GM23338 (cell line): ENCODE measurements at regions not wholly inside any gene's neighbourhood (a gene's known extent, or its start where the extent isn't known, plus 50 kb on each side); places are given as distances from the start of the nearest gene placed in this dataset.

ENCODE experiments used
- ATAC-seq: fragments of 200-7000 bp; cut with Tn5 transposase; 3 replicates; pipeline ENCODE4 v1.9.1; 2020
- DNase-seq: peaks from one replicate; pipeline ENCODE4 v3.0.0-alpha.2; 2015; ENCODE audit warnings: low spot score
- H2AFZ ChIP-seq: fragments of 200-600 bp; sonication (generic); 2 replicates; pipeline ENCODE4 v1.8.0; 2016; ENCODE audit warnings: antibody characterized with exemption, mild to moderate bottlenecking, moderate library complexity
- H3F3A ChIP-seq: fragments of 200-600 bp; sonication (generic); replicated peaks from 2 replicates; pipeline ENCODE4 v1.8.0; 2017; ENCODE audit warnings: antibody characterized with exemption, mixed run types, low read depth
- H3K27ac ChIP-seq: fragments of 200-600 bp; sonication (generic); 2 replicates; pipeline ENCODE4 v1.6.1; 2016; ENCODE audit warnings: low read depth
- H3K27me3 ChIP-seq: fragments of 200-600 bp; sonication (generic); 2 replicates; pipeline ENCODE4 v1.8.0; 2016; ENCODE audit warnings: mild to moderate bottlenecking, mixed run types, moderate library complexity; ENCODE audit not compliant: insufficient read depth
- H3K36me3 ChIP-seq: fragments of 200-600 bp; sonication (generic); 2 replicates; pipeline ENCODE4 v1.8.0; 2016; ENCODE audit warnings: mild to moderate bottlenecking; ENCODE audit not compliant: insufficient read depth
- H3K4me1 ChIP-seq: fragments of 200-600 bp; sonication (generic); 2 replicates; pipeline ENCODE4 v1.8.0; 2016; ENCODE audit warnings: mild to moderate bottlenecking, moderate library complexity; ENCODE audit not compliant: insufficient read depth
- H3K4me2 ChIP-seq: fragments of 200-600 bp; sonication (generic); 2 replicates; pipeline ENCODE4 v1.7.1; 2017; ENCODE audit warnings: mixed run types
- H3K4me3 ChIP-seq: fragments of 200-600 bp; sonication (generic); 2 replicates; pipeline ENCODE4 v1.6.1; 2016; ENCODE audit warnings: mixed run types
- H3K79me2 ChIP-seq: fragments of 200-600 bp; sonication (generic); replicated peaks from 2 replicates; pipeline ENCODE4 v1.8.0; 2017; ENCODE audit warnings: mild to moderate bottlenecking; ENCODE audit not compliant: insufficient read depth
- H3K9me2 ChIP-seq: fragments of 200-600 bp; sonication (generic); 2 replicates; pipeline ENCODE4 v1.8.0; 2017; ENCODE audit not compliant: insufficient read depth
- H4K20me1 ChIP-seq: fragments of 200-600 bp; sonication (generic); replicated peaks from 2 replicates; pipeline ENCODE4 v1.8.0; 2017; ENCODE audit warnings: mild to moderate bottlenecking; ENCODE audit not compliant: insufficient read depth
- H3K27ac Mint-ChIP-seq: 2 replicates; pipeline ENCODE4 v1.8.0; 2020; ENCODE audit warnings: inconsistent platforms, mild to moderate bottlenecking, moderate library complexity, mixed read lengths
- H3K27me3 Mint-ChIP-seq: 3 replicates; pipeline ENCODE4 v1.8.0; 2022; ENCODE audit warnings: low read depth, mild to moderate bottlenecking, moderate library complexity, mixed read lengths, inconsistent platforms; ENCODE audit not compliant: insufficient read depth, poor library complexity
- H3K36me3 Mint-ChIP-seq: 3 replicates; pipeline ENCODE4 v1.8.0; 2021; ENCODE audit warnings: low read depth, mild to moderate bottlenecking, inconsistent platforms, moderate library complexity, mixed read lengths
- H3K4me1 Mint-ChIP-seq: 3 replicates; pipeline ENCODE4 v1.8.0; 2020; ENCODE audit warnings: mild to moderate bottlenecking, inconsistent platforms, mixed read lengths
- H3K4me3 Mint-ChIP-seq: 3 replicates; pipeline ENCODE4 v1.8.0; 2021; ENCODE audit warnings: moderate library complexity, mild to moderate bottlenecking, inconsistent platforms, mixed read lengths
- H3K9me3 Mint-ChIP-seq: 3 replicates; pipeline ENCODE4 v1.8.0; 2020; ENCODE audit warnings: moderate library complexity, mild to moderate bottlenecking, inconsistent platforms, mixed read lengths
- CREB1 ChIP-seq: fragments of 250-450 bp; sonication (Bioruptor Pico); IDR thresholded peaks from 2 replicates; pipeline ENCODE4 v1.5.0; 2020; ENCODE audit warnings: low read depth, mild to moderate bottlenecking, moderate library complexity
- EZH2 ChIP-seq: fragments of 200-600 bp; sonication (generic); IDR thresholded peaks from one replicate; pipeline ENCODE4 v1.8.0; 2017; ENCODE audit warnings: antibody characterized with exemption, mild to moderate bottlenecking, low read depth; ENCODE audit not compliant: unreplicated experiment
- EZH2phosphoT487 ChIP-seq: fragments of 200-600 bp; sonication (generic); IDR thresholded peaks from one replicate; pipeline ENCODE4 v1.8.1; 2018; ENCODE audit warnings: antibody characterized with exemption; ENCODE audit not compliant: unreplicated experiment
- JUNB ChIP-seq: IDR thresholded peaks from one replicate; pipeline ENCODE4 v1.6.1; 2016; ENCODE audit warnings: antibody characterized with exemption; ENCODE audit not compliant: unreplicated experiment
- NANOG ChIP-seq: IDR thresholded peaks from 2 replicates; pipeline ENCODE4 v1.6.1; 2016; ENCODE audit warnings: antibody characterized with exemption, borderline replicate concordance
- STAT1 ChIP-seq: IDR thresholded peaks from one replicate; pipeline ENCODE4 v1.6.1; 2016; ENCODE audit warnings: antibody characterized with exemption; ENCODE audit not compliant: unreplicated experiment
- ZNF331 ChIP-seq: fragments of 250-450 bp; sonication (Bioruptor Pico); IDR thresholded peaks from 2 replicates; pipeline ENCODE4 v1.5.0; 2020; ENCODE audit warnings: low read depth, mild to moderate bottlenecking, moderate library complexity
- TF ChIP-seq, protein P1 (sequence below): IDR thresholded peaks from one replicate; pipeline ENCODE4 v1.6.1; 2018; ENCODE audit warnings: antibody characterized with exemption; ENCODE audit not compliant: unreplicated experiment
- TF ChIP-seq, protein P2 (sequence below), 2 experiments: fragments of 200-600 bp in 1 of 2; sonication (generic) in 1 of 2; conservative IDR thresholded peaks; 2 replicates each; pipeline versions ENCODE4 v1.5.1 to v1.6.1; 2016 to 2017; ENCODE audit warnings: antibody characterized with exemption in 2 of 2, low read depth in 2 of 2, mild to moderate bottlenecking in 2 of 2, moderate library complexity in 1 of 2
- TF ChIP-seq, protein P3 (sequence below): IDR thresholded peaks from 2 replicates; pipeline ENCODE4 v1.6.1; 2016; ENCODE audit warnings: antibody characterized with exemption

DNA sequence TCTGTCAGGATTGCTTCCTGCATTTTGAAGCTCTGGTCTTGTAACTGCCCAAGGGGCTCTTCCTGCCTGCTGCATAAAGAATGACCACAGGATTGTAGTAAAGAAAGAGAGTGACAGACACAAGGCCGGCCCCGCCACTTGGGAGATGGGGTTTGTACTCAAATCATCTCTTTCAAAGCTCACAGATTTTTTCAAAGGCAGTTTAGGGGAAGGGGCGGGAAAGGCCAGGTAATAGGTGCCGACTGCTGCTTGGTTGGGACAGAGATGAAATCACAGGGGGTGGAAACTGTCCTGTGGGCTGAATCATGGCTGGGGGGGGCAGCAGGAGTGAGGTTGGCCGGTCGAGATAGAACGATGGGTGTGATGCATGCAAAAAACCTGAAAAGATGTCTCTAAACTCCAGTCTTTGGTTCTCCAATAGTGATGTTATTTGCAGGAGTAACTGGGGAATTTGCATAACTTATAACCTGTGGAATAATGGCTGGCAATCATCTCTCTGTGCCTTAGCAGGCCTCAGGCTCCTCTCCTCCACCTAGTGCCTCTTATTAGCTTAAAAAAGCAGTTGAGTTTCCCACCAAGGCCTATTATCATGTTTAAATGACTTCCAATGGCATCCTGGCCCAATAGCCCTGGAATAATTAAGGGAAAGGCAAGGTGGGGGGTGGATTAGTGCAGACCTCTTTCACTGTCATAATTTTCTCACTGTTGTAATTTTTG, 778.4 kb upstream of the FRG1 start:
- Histone ChIP-seq H3K4me3 (peak overlapping the region; percentile 11; the same call in 1 of the 2 replicates), H2AFZ (no peak overlapping the region)

DNA sequence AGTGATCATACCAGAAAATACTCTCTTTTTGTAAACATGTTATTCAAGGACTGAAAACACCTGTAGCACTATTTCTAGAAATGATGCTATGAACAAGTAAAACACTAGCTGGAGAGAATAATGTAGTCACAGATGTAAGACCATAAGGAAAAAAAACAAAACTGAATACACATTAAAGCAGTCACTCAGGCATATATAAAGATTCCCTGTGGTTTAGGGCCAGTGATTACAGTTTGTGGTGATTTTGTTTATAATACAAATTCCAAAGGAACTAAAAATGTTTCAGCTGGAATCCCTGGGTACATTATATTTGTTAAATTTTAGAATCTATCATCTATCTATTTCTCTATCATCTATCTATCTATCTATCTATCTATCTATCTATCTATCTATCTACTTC, 777.8 kb upstream of the FRG1 start:
- no peak overlapping the region for H2AFZ ChIP-seq
- peak overlapping the region; percentile 54 for H3K4me3 Mint-ChIP-seq
- H3K9me3 Mint-ChIP-seq = no peaks in the 10 kb centered on the region
- no peak for DNase-seq
- no peaks in the 10 kb centered on the region for H3K36me3 ChIP-seq
- peaks cover 2% of the 10 kb centered on the region; the same call in 1 of the 3 replicates for H3K36me3 Mint-ChIP-seq
- peaks cover 71% of the 10 kb centered on the region for H3K4me1 Mint-ChIP-seq
- no peak for ATAC-seq
- no peaks in the 10 kb centered on the region for H3F3A ChIP-seq
- no peaks in the 10 kb centered on the region for H3K9me2 ChIP-seq
- no peak overlapping the region for H3K4me3 ChIP-seq
- no peaks in the 10 kb centered on the region for H3K79me2 ChIP-seq
- no peaks in the 10 kb centered on the region for H3K27me3 Mint-ChIP-seq
- H3K27ac Mint-ChIP-seq = peak overlapping the region; percentile 98
- H3K27me3 ChIP-seq = no peaks in the 10 kb centered on the region
- peak overlapping the region; percentile 91 for H3K27ac ChIP-seq
- no peaks in the 10 kb centered on the region for H4K20me1 ChIP-seq
- peak overlapping the region; percentile 63 for H3K4me2 ChIP-seq
- H3K4me1 ChIP-seq = peaks cover 56% of the 10 kb centered on the region
- TF ChIP-seq, protein P1, sequence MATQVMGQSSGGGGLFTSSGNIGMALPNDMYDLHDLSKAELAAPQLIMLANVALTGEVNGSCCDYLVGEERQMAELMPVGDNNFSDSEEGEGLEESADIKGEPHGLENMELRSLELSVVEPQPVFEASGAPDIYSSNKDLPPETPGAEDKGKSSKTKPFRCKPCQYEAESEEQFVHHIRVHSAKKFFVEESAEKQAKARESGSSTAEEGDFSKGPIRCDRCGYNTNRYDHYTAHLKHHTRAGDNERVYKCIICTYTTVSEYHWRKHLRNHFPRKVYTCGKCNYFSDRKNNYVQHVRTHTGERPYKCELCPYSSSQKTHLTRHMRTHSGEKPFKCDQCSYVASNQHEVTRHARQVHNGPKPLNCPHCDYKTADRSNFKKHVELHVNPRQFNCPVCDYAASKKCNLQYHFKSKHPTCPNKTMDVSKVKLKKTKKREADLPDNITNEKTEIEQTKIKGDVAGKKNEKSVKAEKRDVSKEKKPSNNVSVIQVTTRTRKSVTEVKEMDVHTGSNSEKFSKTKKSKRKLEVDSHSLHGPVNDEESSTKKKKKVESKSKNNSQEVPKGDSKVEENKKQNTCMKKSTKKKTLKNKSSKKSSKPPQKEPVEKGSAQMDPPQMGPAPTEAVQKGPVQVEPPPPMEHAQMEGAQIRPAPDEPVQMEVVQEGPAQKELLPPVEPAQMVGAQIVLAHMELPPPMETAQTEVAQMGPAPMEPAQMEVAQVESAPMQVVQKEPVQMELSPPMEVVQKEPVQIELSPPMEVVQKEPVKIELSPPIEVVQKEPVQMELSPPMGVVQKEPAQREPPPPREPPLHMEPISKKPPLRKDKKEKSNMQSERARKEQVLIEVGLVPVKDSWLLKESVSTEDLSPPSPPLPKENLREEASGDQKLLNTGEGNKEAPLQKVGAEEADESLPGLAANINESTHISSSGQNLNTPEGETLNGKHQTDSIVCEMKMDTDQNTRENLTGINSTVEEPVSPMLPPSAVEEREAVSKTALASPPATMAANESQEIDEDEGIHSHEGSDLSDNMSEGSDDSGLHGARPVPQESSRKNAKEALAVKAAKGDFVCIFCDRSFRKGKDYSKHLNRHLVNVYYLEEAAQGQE = no peak
- TF ChIP-seq NANOG (no peak), JUNB (no peak), EZH2phosphoT487 (no peak), CREB1 (CRISPR knock-in tag) (no peak), STAT1 (no peak), ZNF331 (CRISPR knock-in tag) (no peak), EZH2 (no peak)
- TF ChIP-seq, protein P2, sequence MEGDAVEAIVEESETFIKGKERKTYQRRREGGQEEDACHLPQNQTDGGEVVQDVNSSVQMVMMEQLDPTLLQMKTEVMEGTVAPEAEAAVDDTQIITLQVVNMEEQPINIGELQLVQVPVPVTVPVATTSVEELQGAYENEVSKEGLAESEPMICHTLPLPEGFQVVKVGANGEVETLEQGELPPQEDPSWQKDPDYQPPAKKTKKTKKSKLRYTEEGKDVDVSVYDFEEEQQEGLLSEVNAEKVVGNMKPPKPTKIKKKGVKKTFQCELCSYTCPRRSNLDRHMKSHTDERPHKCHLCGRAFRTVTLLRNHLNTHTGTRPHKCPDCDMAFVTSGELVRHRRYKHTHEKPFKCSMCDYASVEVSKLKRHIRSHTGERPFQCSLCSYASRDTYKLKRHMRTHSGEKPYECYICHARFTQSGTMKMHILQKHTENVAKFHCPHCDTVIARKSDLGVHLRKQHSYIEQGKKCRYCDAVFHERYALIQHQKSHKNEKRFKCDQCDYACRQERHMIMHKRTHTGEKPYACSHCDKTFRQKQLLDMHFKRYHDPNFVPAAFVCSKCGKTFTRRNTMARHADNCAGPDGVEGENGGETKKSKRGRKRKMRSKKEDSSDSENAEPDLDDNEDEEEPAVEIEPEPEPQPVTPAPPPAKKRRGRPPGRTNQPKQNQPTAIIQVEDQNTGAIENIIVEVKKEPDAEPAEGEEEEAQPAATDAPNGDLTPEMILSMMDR (conservative IDR thresholded peaks at IDR 0.05; ENCODE audit: low read depth in 2 of 2) = no peak
- TF ChIP-seq, protein P3, sequence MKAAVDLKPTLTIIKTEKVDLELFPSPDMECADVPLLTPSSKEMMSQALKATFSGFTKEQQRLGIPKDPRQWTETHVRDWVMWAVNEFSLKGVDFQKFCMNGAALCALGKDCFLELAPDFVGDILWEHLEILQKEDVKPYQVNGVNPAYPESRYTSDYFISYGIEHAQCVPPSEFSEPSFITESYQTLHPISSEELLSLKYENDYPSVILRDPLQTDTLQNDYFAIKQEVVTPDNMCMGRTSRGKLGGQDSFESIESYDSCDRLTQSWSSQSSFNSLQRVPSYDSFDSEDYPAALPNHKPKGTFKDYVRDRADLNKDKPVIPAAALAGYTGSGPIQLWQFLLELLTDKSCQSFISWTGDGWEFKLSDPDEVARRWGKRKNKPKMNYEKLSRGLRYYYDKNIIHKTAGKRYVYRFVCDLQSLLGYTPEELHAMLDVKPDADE = no peak

More for the DNA sequence above, 778.4 kb upstream of the FRG1 start:
- Histone ChIP-seq H3K4me2 (peak overlapping the region; percentile 63), H3K4me1 (peaks cover 56% of the 10 kb centered on the region), H3K27ac (peak overlapping the region; percentile 91), H3K9me2 (no peaks in the 10 kb centered on the region), H4K20me1 (no peaks in the 10 kb centered on the region), H3F3A (no peaks in the 10 kb centered on the region), H3K79me2 (no peaks in the 10 kb centered on the region), H3K36me3 (no peaks in the 10 kb centered on the region), H3K27me3 (no peaks in the 10 kb centered on the region)
- peak overlapping the region; percentile 54 for H3K4me3 Mint-ChIP-seq
- H3K9me3 Mint-ChIP-seq = no peaks in the 10 kb centered on the region
- no peaks in the 10 kb centered on the region for H3K27me3 Mint-ChIP-seq
- peaks cover 71% of the 10 kb centered on the region for H3K4me1 Mint-ChIP-seq
- peak overlapping the region; percentile 98 for H3K27ac Mint-ChIP-seq
- peak; percentile 97 for ATAC-seq
- H3K36me3 Mint-ChIP-seq = peaks cover 2% of the 10 kb centered on the region; the same call in 1 of the 3 replicates
- TF ChIP-seq JUNB (no peak), EZH2 (no peak), NANOG (peak; percentile 65; the same call in 1 of the 2 replicates), EZH2phosphoT487 (no peak)
- peak; percentile 75 for DNase-seq
